GM18502 (cell line): ENCODE measurements at regions not wholly inside any gene's neighbourhood (a gene's known extent, or its start where the extent isn't known, plus 50 kb on each side); places are given as distances from the start of the nearest gene placed in this dataset.
"Not testable (repeated sequence)": the region's sequence is repeated elsewhere in the genome, so short reads cannot be mapped to it uniquely, and the experiment has no call there.

Experiments used
- ATAC-seq: cut with Tn5 transposase; IDR thresholded peaks from one replicate; pipeline ENCODE4 v1.9.1; 2021; ENCODE audit warnings: mild to moderate bottlenecking; ENCODE audit not compliant: unreplicated experiment, poor library complexity

- no peak for ATAC-seq
These were observed 315.6 kb downstream of the DLEU7 start for GRCh38 chr13:50527612-50528509.

GRCh38 chr13:50529154-50529882, 314.2 kb downstream of the DLEU7 start:
- no peak for ATAC-seq

- no peak for ATAC-seq
These were observed 311.3 kb downstream of the DLEU7 start for GRCh38 chr13:50531917-50532899.

- ATAC-seq, result no peak
These were observed 308.4 kb downstream of the DLEU7 start for GRCh38 chr13:50535050-50535449.

- ATAC-seq, result no peak
These were observed 306.5 kb downstream of the DLEU7 start for GRCh38 chr13:50537029-50537428.

- no peak for ATAC-seq
These were observed 303.5 kb downstream of the DLEU7 start for GRCh38 chr13:50539791-50540530.

- ATAC-seq, result no peak
These were observed 300.4 kb downstream of the DLEU7 start for GRCh38 chr13:50543141-50543540.

GRCh38 chr13:50543782-50544181, 299.7 kb downstream of the DLEU7 start:
- ATAC-seq, result no peak

GRCh38 chr13:50544211-50544610, 299.3 kb downstream of the DLEU7 start:
- no peak for ATAC-seq

- not testable (repeated sequence) for ATAC-seq
These were observed 296.3 kb downstream of the DLEU7 start for GRCh38 chr13:50547175-50547574.

GRCh38 chr13:50548586-50548985, 294.9 kb downstream of the DLEU7 start:
- ATAC-seq, result no peak

GRCh38 chr13:50549221-50549942, 294.1 kb downstream of the DLEU7 start:
- no peak for ATAC-seq

- no peak for ATAC-seq
These were observed 293.3 kb downstream of the DLEU7 start for GRCh38 chr13:50550151-50550550.

GRCh38 chr13:50552424-50552966, 291.0 kb downstream of the DLEU7 start:
- no peak for ATAC-seq

GRCh38 chr13:50561739-50562138, 281.8 kb downstream of the DLEU7 start:
- no peak for ATAC-seq

GRCh38 chr13:50566646-50567045, 276.8 kb downstream of the DLEU7 start:
- ATAC-seq, result no peak

GRCh38 chr13:50572129-50572528, 271.4 kb downstream of the DLEU7 start:
- ATAC-seq, result no peak

- no peak for ATAC-seq
These were observed 270.4 kb downstream of the DLEU7 start for GRCh38 chr13:50573066-50573465.

GRCh38 chr13:50574731-50575130, 268.8 kb downstream of the DLEU7 start:
- ATAC-seq, result no peak
